ENCODE measurements at regions not wholly inside any gene's neighbourhood (a gene's known extent, or its start where the extent isn't known, plus 50 kb on each side); places are given as distances from the start of the nearest gene placed in this dataset.

GRCh38 chr7:152998420-152998819 is 238.9 kb downstream of the ACTR3B start:
- TF ChIP-seq YY1 (IDR thresholded peaks at IDR 0.05; ENCODE audit: insufficient read depth, insufficient read length), result no peak
- no peak for TF ChIP-seq ZNF274 (IDR thresholded peaks at IDR 0.05; ENCODE audit: low read depth, low read length)
- TF ChIP-seq SUZ12 (IDR thresholded peaks at IDR 0.05; ENCODE audit: extremely low read depth, insufficient read depth, insufficient read length), result no peak

Measured in NT2/D1 (cell line).